Endothelial cell of umbilical vein (primary cell): ENCODE measurements at regions not wholly inside any gene's neighbourhood (a gene's known extent, or its start where the extent isn't known, plus 50 kb on each side); places are given as distances from the start of the nearest gene placed in this dataset.

Experiments used
- BruUV-seq: library from RNA; stranded (reverse); fragments of 400-500 nt; replicated peaks from 2 replicates; lab custom pipeline; 2021; lab: Mats Ljungman, UMichigan
- CTCF ChIA-PET: fragments of 300-600, 350-600 bp; sonication (Branson Sonifier 250); formaldehyde crosslinking; loops from one replicate; lab custom pipeline; 2021; ENCODE audit warnings: antibody characterized with exemption, inconsistent platforms; lab: Charles Lee
- POLR2A ChIA-PET: fragments of 300-600, 350-600 bp; sonication (Branson Sonifier 250); formaldehyde crosslinking; loops from one replicate; lab custom pipeline; 2021; ENCODE audit warnings: antibody characterized with exemption, inconsistent platforms; lab: Charles Lee
- DNase-seq: peaks from one replicate; pipeline ENCODE4 v3.0.0-alpha.2; 2011; ENCODE audit warnings: low read depth, low spot score
- FAIRE-seq: peaks from 2 replicates; lab custom pipeline; 2011; peaks lifted over from hg19 to GRCh38; lab: Jason Lieb, UNC
- H2AFZ ChIP-seq: 2 replicates; pipeline ENCODE4 v1.6.0; 2012; ENCODE audit warnings: low read depth, low read length, control low read depth, inconsistent platforms
- H3K27ac ChIP-seq: 2 replicates; pipeline ENCODE4 v1.5.1; 2011; ENCODE audit warnings: low read depth, mild to moderate bottlenecking, control low read depth, low read length, moderate library complexity; ENCODE audit not compliant: insufficient read depth
- H3K27me3 ChIP-seq, 2 experiments: 2 replicates each; pipeline versions ENCODE4 v1.6.0 to v1.6.1; 2011; ENCODE audit warnings: low read length in 2 of 2, mixed read lengths in 1 of 2; ENCODE audit not compliant: control insufficient read depth in 2 of 2, insufficient read depth in 2 of 2
- H3K36me3 ChIP-seq, 2 experiments: 2 replicates in 1 of 2; 3 replicates in 1 of 2; pipeline ENCODE4 v1.5.1; 2011; ENCODE audit warnings: low read length in 2 of 2, mild to moderate bottlenecking in 1 of 2, moderate library complexity in 1 of 2; ENCODE audit not compliant: control insufficient read depth in 2 of 2, insufficient read depth in 2 of 2; ENCODE audit errors: extremely low read depth in 1 of 2
- H3K4me1 ChIP-seq: 3 replicates; pipeline ENCODE4 v1.5.1; 2011; ENCODE audit warnings: mild to moderate bottlenecking, low read length; ENCODE audit not compliant: control insufficient read depth, insufficient read depth; ENCODE audit errors: extremely low read depth
- H3K4me2 ChIP-seq: 2 replicates; pipeline ENCODE4 v1.6.1; 2011; ENCODE audit warnings: low read length, control low read depth, mixed read lengths; ENCODE audit not compliant: insufficient read depth
- H3K4me3 ChIP-seq, 3 experiments: fragments of 200-600 bp in 1 of 3; sonication (generic), shearing (Covaris generic) in 1 of 3; replicated peaks in 1 of 3; 2 replicates each; pipeline ENCODE4 v1.5.1; 2011 to 2016; ENCODE audit warnings: control low read depth in 3 of 3, low read length in 3 of 3, mild to moderate bottlenecking in 2 of 3, inconsistent platforms in 1 of 3, low read depth in 1 of 3, moderate library complexity in 1 of 3; ENCODE audit not compliant: insufficient read depth in 1 of 3
- H3K79me2 ChIP-seq: 2 replicates; pipeline ENCODE4 v1.6.0; 2012; ENCODE audit warnings: low read length, inconsistent platforms; ENCODE audit not compliant: control insufficient read depth, insufficient read depth
- H3K9ac ChIP-seq: replicated peaks from 2 replicates; pipeline ENCODE3; 2011; ENCODE audit warnings: low read length, control low read depth; ENCODE audit not compliant: insufficient read depth; ENCODE audit errors: extremely low read depth
- H3K9me1 ChIP-seq: replicated peaks from 3 replicates; pipeline ENCODE4 v1.6.0; 2011; ENCODE audit warnings: mild to moderate bottlenecking, low read length; ENCODE audit not compliant: control insufficient read depth, insufficient read depth; ENCODE audit errors: extremely low read depth
- H3K9me3 ChIP-seq: replicated peaks from 2 replicates; pipeline ENCODE4 v1.5.1; 2012; ENCODE audit warnings: low read length, inconsistent platforms; ENCODE audit not compliant: control insufficient read depth, insufficient read depth
- H4K20me1 ChIP-seq: replicated peaks from 2 replicates; pipeline ENCODE3; 2011; ENCODE audit warnings: mild to moderate bottlenecking, low read length; ENCODE audit not compliant: control insufficient read depth, insufficient read depth; ENCODE audit errors: extremely low read depth
- EZH2 ChIP-seq: IDR thresholded peaks from 2 replicates; pipeline ENCODE4 v1.6.1; 2012; ENCODE audit warnings: borderline replicate concordance, low read depth, mild to moderate bottlenecking, moderate library complexity, low read length, inconsistent platforms; ENCODE audit not compliant: severe bottlenecking
- GATA2 ChIP-seq: IDR thresholded peaks from 2 replicates; pipeline ENCODE4 v1.7.0; 2011; ENCODE audit warnings: low read depth, mild to moderate bottlenecking, moderate library complexity, mixed read lengths, low read length; ENCODE audit not compliant: insufficient read length, insufficient read depth
- JUN ChIP-seq: IDR thresholded peaks from 2 replicates; pipeline ENCODE4 v1.6.1; 2011; ENCODE audit warnings: borderline replicate concordance, low read depth; ENCODE audit not compliant: insufficient read length, insufficient read depth
- MYC ChIP-seq: IDR thresholded peaks from one replicate; pipeline ENCODE4 v1.6.1; 2011; ENCODE audit warnings: mild to moderate bottlenecking, low read depth, low read length
- POLR2A ChIP-seq: IDR thresholded peaks from 2 replicates; pipeline ENCODE4 v1.6.1; 2012; ENCODE audit warnings: low read depth, mild to moderate bottlenecking, control low read depth, low read length
- POLR2AphosphoS5 ChIP-seq: IDR thresholded peaks from 2 replicates; pipeline ENCODE4 v1.6.1; 2012; ENCODE audit warnings: low read depth, mild to moderate bottlenecking, control low read depth, low read length, moderate library complexity; ENCODE audit not compliant: insufficient read depth
- dilution Hi-C: fragments of 300-500 bp; cut with MboI; formaldehyde crosslinking; loops from one replicate; pipeline ENCODE4 v1.15.0; 2019; ENCODE audit warnings: low sequenced_read_pairs; ENCODE audit not compliant: extremely low pct_ligation_motif_present
- intact Hi-C: fragments of 100-400 bp; cut with micrococcal nuclease; formaldehyde crosslinking; loops from one replicate; pipeline ENCODE4 v1.10.0; 2022
- TF ChIP-seq, protein P1 (sequence below), 2 donors: IDR thresholded peaks; 1 replicate in 1 of 2; 2 replicates in 1 of 2; pipeline ENCODE4 v1.5.1; 2011; ENCODE audit warnings: low read length in 2 of 2, mild to moderate bottlenecking in 2 of 2, moderate library complexity in 2 of 2, control low read depth in 1 of 2, inconsistent platforms in 1 of 2, low read depth in 1 of 2; ENCODE audit not compliant: insufficient read depth in 1 of 2; ENCODE audit errors: extremely low read depth in 1 of 2

- Histone ChIP-seq H3K9me1 (no peaks in the 10 kb centered on the region), H3K79me2 (no peaks in the 10 kb centered on the region), H3K4me1 (no peaks in the 10 kb centered on the region), H2AFZ (no peak overlapping the region), H3K4me2 (no peak overlapping the region), H3K27ac (no peak overlapping the region), H3K27me3 (no peaks in the 10 kb centered on the region), H3K9ac (no peak overlapping the region), H4K20me1 (no peaks in the 10 kb centered on the region), H3K4me3 (no peak overlapping the region), H3K9me3 (no peaks in the 10 kb centered on the region), H3K36me3 (no peaks in the 10 kb centered on the region)
- POLR2A ChIA-PET: no interaction called here
- CTCF ChIA-PET: no interaction called here
- BruUV-seq: no TSS peak
- dilution Hi-C loops (no loop called here), intact Hi-C loops (no loop called here)
- no peak for DNase-seq
- no peak for FAIRE-seq
- TF ChIP-seq POLR2A (no peak), GATA2 (no peak), EZH2 (no peak), JUN (no peak), MYC (no peak), POLR2AphosphoS5 (no peak)
- TF ChIP-seq, protein P1, sequence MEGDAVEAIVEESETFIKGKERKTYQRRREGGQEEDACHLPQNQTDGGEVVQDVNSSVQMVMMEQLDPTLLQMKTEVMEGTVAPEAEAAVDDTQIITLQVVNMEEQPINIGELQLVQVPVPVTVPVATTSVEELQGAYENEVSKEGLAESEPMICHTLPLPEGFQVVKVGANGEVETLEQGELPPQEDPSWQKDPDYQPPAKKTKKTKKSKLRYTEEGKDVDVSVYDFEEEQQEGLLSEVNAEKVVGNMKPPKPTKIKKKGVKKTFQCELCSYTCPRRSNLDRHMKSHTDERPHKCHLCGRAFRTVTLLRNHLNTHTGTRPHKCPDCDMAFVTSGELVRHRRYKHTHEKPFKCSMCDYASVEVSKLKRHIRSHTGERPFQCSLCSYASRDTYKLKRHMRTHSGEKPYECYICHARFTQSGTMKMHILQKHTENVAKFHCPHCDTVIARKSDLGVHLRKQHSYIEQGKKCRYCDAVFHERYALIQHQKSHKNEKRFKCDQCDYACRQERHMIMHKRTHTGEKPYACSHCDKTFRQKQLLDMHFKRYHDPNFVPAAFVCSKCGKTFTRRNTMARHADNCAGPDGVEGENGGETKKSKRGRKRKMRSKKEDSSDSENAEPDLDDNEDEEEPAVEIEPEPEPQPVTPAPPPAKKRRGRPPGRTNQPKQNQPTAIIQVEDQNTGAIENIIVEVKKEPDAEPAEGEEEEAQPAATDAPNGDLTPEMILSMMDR (IDR thresholded peaks at IDR 0.05; ENCODE audit: extremely low read depth in 1 of 2, insufficient read depth in 1 of 2, low read depth in 1 of 2, low read length in 2 of 2): no peak
Observed at GRCh38 chr9:24846248-24846912, 300.7 kb upstream of the IZUMO3 start.
